Suprapubic skin (tissue), 4 donors: ENCODE measurements at regions not wholly inside any gene's neighbourhood (a gene's known extent, or its start where the extent isn't known, plus 50 kb on each side); places are given as distances from the start of the nearest gene placed in this dataset.

Experiments
- EP300 ChIP-seq: sonication (generic); formaldehyde crosslinking; IDR thresholded peaks from one replicate; pipeline ENCODE4 v1.6.1; 2017; ENCODE audit warnings: antibody characterized with exemption
- POLR2A ChIP-seq, 2 donors: fragments of 450-650 bp; IDR thresholded peaks; one replicate each; pipeline ENCODE4 v1.6.1; 2017; ENCODE audit warnings: antibody characterized with exemption in 2 of 2, mild to moderate bottlenecking in 2 of 2, moderate library complexity in 2 of 2
- POLR2AphosphoS5 ChIP-seq, 3 donors: sonication (generic); formaldehyde crosslinking; IDR thresholded peaks; one replicate each; pipeline ENCODE4 v1.6.1; 2017; ENCODE audit warnings: antibody characterized with exemption in 3 of 3
- TF ChIP-seq, protein P1 (sequence below), 2 donors: fragments of 200-600 bp in 1 of 2; fragments of 450-650 bp in 1 of 2; sonication (generic) in 1 of 2; IDR thresholded peaks; one replicate each; pipeline ENCODE4 v1.5.1; 2016 to 2019; ENCODE audit warnings: antibody characterized with exemption in 2 of 2, mild to moderate bottlenecking in 1 of 2, moderate library complexity in 1 of 2

DNA sequence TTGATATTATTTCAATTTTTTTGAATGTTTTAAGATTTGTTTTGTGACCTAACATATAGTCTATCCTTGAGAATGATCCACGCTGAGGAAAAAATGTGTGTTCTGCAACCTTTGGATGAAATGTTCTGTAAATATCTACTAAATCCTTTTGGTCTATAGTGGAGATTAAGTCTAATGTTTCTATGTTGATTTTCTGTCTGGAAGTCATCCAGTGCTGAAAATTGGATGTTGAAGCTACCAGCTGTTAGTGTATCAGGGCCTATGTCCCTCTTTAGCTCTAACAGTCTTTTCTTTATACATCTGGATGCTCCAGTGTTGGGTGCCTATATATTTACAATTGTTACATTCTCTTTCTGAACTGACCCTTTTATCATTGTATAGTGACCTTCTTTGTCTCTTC, 422.3 kb downstream of the TMEM232 start:
- TF ChIP-seq POLR2A (IDR thresholded peaks at IDR 0.05) = no peak
- TF ChIP-seq, protein P1, sequence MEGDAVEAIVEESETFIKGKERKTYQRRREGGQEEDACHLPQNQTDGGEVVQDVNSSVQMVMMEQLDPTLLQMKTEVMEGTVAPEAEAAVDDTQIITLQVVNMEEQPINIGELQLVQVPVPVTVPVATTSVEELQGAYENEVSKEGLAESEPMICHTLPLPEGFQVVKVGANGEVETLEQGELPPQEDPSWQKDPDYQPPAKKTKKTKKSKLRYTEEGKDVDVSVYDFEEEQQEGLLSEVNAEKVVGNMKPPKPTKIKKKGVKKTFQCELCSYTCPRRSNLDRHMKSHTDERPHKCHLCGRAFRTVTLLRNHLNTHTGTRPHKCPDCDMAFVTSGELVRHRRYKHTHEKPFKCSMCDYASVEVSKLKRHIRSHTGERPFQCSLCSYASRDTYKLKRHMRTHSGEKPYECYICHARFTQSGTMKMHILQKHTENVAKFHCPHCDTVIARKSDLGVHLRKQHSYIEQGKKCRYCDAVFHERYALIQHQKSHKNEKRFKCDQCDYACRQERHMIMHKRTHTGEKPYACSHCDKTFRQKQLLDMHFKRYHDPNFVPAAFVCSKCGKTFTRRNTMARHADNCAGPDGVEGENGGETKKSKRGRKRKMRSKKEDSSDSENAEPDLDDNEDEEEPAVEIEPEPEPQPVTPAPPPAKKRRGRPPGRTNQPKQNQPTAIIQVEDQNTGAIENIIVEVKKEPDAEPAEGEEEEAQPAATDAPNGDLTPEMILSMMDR (IDR thresholded peaks at IDR 0.05) = no peak
- TF ChIP-seq POLR2AphosphoS5 (IDR thresholded peaks at IDR 0.05) = no peak
- TF ChIP-seq EP300 = no peak
